Upper lobe of right lung (tissue), 1 donor: ENCODE measurements at regions not wholly inside any gene's neighbourhood (a gene's known extent, or its start where the extent isn't known, plus 50 kb on each side); places are given as distances from the start of the nearest gene placed in this dataset.

ENCODE experiments used
- ATAC-seq: fragments of 200-7000 bp; cut with Tn5 transposase; one replicate; pipeline ENCODE4 v1.9.1; 2020; ENCODE audit warnings: mild to moderate bottlenecking, moderate library complexity
- DNase-seq: peaks from one replicate; pipeline ENCODE4 v3.0.0-alpha.2; 2020
- H3K27ac ChIP-seq: fragments of 200-600 bp; one replicate; pipeline ENCODE4 v1.8.0; 2022
- H3K27me3 ChIP-seq: fragments of 200-600 bp; one replicate; pipeline ENCODE4 v1.8.0; 2022; ENCODE audit warnings: mild to moderate bottlenecking
- H3K36me3 ChIP-seq: fragments of 200-600 bp; one replicate; pipeline ENCODE4 v1.8.0; 2022
- H3K4me1 ChIP-seq: fragments of 200-600 bp; one replicate; pipeline ENCODE4 v1.8.0; 2022
- H3K4me3 ChIP-seq: fragments of 200-600 bp; one replicate; pipeline ENCODE4 v1.8.0; 2022; ENCODE audit warnings: mild to moderate bottlenecking
- H3K9me3 ChIP-seq: fragments of 200-600 bp; one replicate; pipeline ENCODE4 v1.8.0; 2022
- CTCF ChIP-seq: fragments of 200-600 bp; IDR thresholded peaks from one replicate; pipeline ENCODE4 v1.8.0; 2022; ENCODE audit warnings: antibody characterized with exemption
- intact Hi-C: fragments of 100-400 bp; cut with DNase I; formaldehyde crosslinking; loops from one replicate; pipeline ENCODE4 v1.11.0; 2022
- donor health status: DM: no; HTN: yes; CAD: no; lungs with severe emphysema.

- Histone ChIP-seq H3K36me3 (no peaks in the 10 kb centered on the region), H3K4me3 (no peak overlapping the region), H3K4me1 (no peaks in the 10 kb centered on the region), H3K27me3 (no peaks in the 10 kb centered on the region), H3K9me3 (no peaks in the 10 kb centered on the region), H3K27ac (no peak overlapping the region)
- intact Hi-C loops, result no loop called here
- no peak for ATAC-seq
- no peak for DNase-seq
- no peak for TF ChIP-seq CTCF
Measured at GRCh38 chr9:87390361-87390760, 107.3 kb upstream of the DAPK1 start.

- TF ChIP-seq CTCF, result no peak
- H3K4me1 ChIP-seq, result no peaks in the 10 kb centered on the region
- H3K27ac ChIP-seq, result no peak overlapping the region
- H3K9me3 ChIP-seq, result no peaks in the 10 kb centered on the region
- no peak overlapping the region for H3K4me3 ChIP-seq
- H3K27me3 ChIP-seq, result no peaks in the 10 kb centered on the region
- DNase-seq (no peak), ATAC-seq (no peak)
- intact Hi-C loops, result no loop called here
- H3K36me3 ChIP-seq, result no peaks in the 10 kb centered on the region
Measured at GRCh38 chr9:87392086-87392485, 105.6 kb upstream of the DAPK1 start.

- TF ChIP-seq CTCF, result no peak
- Histone ChIP-seq H3K36me3 (no peaks in the 10 kb centered on the region), H3K27me3 (no peaks in the 10 kb centered on the region), H3K4me1 (no peaks in the 10 kb centered on the region), H3K4me3 (no peak overlapping the region), H3K9me3 (no peaks in the 10 kb centered on the region), H3K27ac (no peak overlapping the region)
- intact Hi-C loops, result no loop called here
- DNase-seq (no peak), ATAC-seq (no peak)
Measured at GRCh38 chr9:87393706-87394230, 103.9 kb upstream of the DAPK1 start.

- TF ChIP-seq CTCF, result no peak
- ATAC-seq, result peak; percentile 80
Measured at GRCh38 chr9:87395804-87396479, 101.7 kb upstream of the DAPK1 start.

GRCh38 chr9:87401681-87402080 is 96.0 kb upstream of the DAPK1 start:
- H3K4me3 ChIP-seq, result no peak overlapping the region
- ATAC-seq (no peak), DNase-seq (no peak)
- H3K36me3 ChIP-seq, result no peaks in the 10 kb centered on the region
- H3K9me3 ChIP-seq, result no peaks in the 10 kb centered on the region
- H3K27ac ChIP-seq, result no peak overlapping the region
- no peaks in the 10 kb centered on the region for H3K27me3 ChIP-seq
- no peak for TF ChIP-seq CTCF
- intact Hi-C loops, result no loop called here
- peaks cover 15% of the 10 kb centered on the region for H3K4me1 ChIP-seq

More at GRCh38 chr9:87395804-87396479, 101.7 kb upstream of the DAPK1 start:
- H3K27me3 ChIP-seq, result no peaks in the 10 kb centered on the region
- H3K36me3 ChIP-seq, result no peaks in the 10 kb centered on the region
- H3K9me3 ChIP-seq, result no peaks in the 10 kb centered on the region
- no peak overlapping the region for H3K4me3 ChIP-seq
- intact Hi-C loops, result no loop called here
- H3K4me1 ChIP-seq, result no peaks in the 10 kb centered on the region
- DNase-seq, result no peak
- H3K27ac ChIP-seq, result no peak overlapping the region
